Left lung (tissue), 4 donors: ENCODE measurements at regions not wholly inside any gene's neighbourhood (a gene's known extent, or its start where the extent isn't known, plus 50 kb on each side); places are given as distances from the start of the nearest gene placed in this dataset.

Experiments
- ATAC-seq: fragments of 200-7000 bp; cut with Tn5 transposase; one replicate; pipeline ENCODE4 v1.9.1; 2020; ENCODE audit warnings: moderate library complexity
- DNase-seq, 4 donors: peaks; one replicate each; pipeline ENCODE4 v3.0.0-alpha.2; 2013 to 2020
- H3K27ac ChIP-seq, 2 donors: fragments of 200-600 bp; sonication (generic) in 1 of 2; one replicate each; pipeline versions ENCODE4 v1.5.0 to v1.8.0; 2020 to 2021
- H3K27me3 ChIP-seq, 2 donors: fragments of 200-600 bp; sonication (generic) in 1 of 2; one replicate each; pipeline versions ENCODE4 v1.5.0 to v1.8.0; 2020 to 2021
- H3K36me3 ChIP-seq, 2 donors: fragments of 200-600 bp; sonication (generic) in 1 of 2; one replicate each; pipeline versions ENCODE4 v1.5.0 to v1.8.0; 2020 to 2021
- H3K4me1 ChIP-seq, 2 donors: fragments of 200-600 bp; one replicate each; pipeline ENCODE4 v1.8.0; 2021
- H3K4me3 ChIP-seq, 2 donors: fragments of 200-600 bp; sonication (generic) in 1 of 2; one replicate each; pipeline versions ENCODE4 v1.5.0 to v1.8.0; 2020 to 2021; ENCODE audit warnings: mild to moderate bottlenecking in 1 of 2
- H3K9me3 ChIP-seq, 2 donors: fragments of 200-600 bp; sonication (generic) in 1 of 2; one replicate each; pipeline versions ENCODE4 v1.5.0 to v1.8.0; 2020 to 2021
- intact Hi-C, 2 donors: fragments of 100-400 bp; cut with DNase I; formaldehyde crosslinking; loops; one replicate each; pipeline versions ENCODE4 v1.11.2 to v1.14.2; 2022
- TF ChIP-seq, protein P1 (sequence below), 2 donors: fragments of 200-600 bp; sonication (generic) in 1 of 2; IDR thresholded peaks; one replicate each; pipeline versions ENCODE4 v1.5.0 to v1.8.0; 2021; ENCODE audit warnings: antibody characterized with exemption in 2 of 2
- donor health status: DM: no; HTN: yes; CAD: no.
- donor health status: DM: no; HTN: no; CAD: no.

DNA sequence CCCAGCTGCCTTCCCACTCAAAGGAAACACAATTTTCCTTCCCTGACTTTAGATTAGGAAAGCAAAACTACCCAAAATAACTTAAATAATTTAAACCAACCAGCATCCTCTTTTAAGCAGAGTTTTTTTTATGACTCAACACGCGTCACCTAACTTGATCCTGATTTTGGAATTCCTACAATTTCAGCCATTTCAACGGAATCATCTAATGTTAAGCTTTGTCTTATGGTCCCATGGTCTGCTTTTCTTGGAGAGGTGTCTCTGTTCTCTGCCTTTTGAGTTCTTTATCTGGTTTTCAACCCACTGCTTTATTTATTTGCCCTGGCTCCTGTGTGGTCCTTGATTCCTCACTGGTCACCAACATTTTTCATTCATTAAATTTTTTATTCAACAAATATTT lies 219.2 kb upstream of the ARHGEF26 start:
- Histone ChIP-seq H3K9me3 (no peaks in the 10 kb centered on the region), H3K4me1 (no peaks in the 10 kb centered on the region), H3K27ac (no peak overlapping the region), H3K36me3 (no peaks in the 10 kb centered on the region), H3K4me3 (no peak overlapping the region), H3K27me3 (no peaks in the 10 kb centered on the region)
- intact Hi-C loops = no loop called here
- DNase-seq (no peak), ATAC-seq (no peak)
- TF ChIP-seq, protein P1, sequence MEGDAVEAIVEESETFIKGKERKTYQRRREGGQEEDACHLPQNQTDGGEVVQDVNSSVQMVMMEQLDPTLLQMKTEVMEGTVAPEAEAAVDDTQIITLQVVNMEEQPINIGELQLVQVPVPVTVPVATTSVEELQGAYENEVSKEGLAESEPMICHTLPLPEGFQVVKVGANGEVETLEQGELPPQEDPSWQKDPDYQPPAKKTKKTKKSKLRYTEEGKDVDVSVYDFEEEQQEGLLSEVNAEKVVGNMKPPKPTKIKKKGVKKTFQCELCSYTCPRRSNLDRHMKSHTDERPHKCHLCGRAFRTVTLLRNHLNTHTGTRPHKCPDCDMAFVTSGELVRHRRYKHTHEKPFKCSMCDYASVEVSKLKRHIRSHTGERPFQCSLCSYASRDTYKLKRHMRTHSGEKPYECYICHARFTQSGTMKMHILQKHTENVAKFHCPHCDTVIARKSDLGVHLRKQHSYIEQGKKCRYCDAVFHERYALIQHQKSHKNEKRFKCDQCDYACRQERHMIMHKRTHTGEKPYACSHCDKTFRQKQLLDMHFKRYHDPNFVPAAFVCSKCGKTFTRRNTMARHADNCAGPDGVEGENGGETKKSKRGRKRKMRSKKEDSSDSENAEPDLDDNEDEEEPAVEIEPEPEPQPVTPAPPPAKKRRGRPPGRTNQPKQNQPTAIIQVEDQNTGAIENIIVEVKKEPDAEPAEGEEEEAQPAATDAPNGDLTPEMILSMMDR (IDR thresholded peaks at IDR 0.05) = no peak

DNA sequence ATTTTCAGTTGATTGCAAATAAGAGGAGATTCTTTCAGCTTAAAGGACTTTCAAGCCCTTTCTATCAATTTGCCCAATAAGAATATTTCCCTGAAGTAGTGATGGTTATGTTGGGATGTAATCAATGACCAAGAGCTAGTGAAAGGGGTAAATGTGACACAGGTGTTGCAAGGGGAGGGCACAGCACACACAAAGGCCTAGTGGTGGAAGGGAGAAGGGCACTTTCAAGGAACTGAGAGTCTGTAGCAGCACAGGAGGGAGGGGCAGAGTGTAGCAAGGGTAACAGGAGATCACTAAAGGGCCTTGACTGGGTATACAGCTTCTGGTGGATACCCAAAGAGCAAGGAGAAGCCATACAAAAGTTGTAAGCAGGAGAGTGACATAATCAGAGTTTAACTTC lies 217.8 kb upstream of the ARHGEF26 start:
- Histone ChIP-seq H3K4me3 (no peak overlapping the region), H3K27ac (no peak overlapping the region), H3K27me3 (no peaks in the 10 kb centered on the region), H3K36me3 (no peaks in the 10 kb centered on the region), H3K4me1 (no peaks in the 10 kb centered on the region), H3K9me3 (no peaks in the 10 kb centered on the region)
- ATAC-seq (no peak), DNase-seq (no peak)
- TF ChIP-seq, protein P1 (IDR thresholded peaks at IDR 0.05) = no peak
- intact Hi-C loops = no loop called here

DNA sequence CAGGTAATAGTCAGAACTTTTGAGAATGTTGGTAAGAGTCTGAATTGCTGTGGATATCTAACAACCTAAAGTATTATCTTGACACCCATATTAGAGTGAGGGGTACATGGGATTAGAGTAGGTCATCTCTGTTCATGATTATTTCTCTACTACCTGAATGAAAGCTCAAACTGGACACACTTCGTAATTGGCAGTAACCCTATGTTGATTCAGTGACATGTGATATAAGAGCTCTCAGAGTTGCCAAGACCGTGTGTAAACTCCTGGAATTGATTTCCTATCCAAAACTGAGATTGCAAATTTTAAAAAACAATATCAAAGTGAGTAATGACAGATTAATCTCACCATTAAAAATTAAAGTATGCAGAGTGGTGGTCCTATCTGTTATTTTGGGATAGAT lies 214.8 kb upstream of the ARHGEF26 start:
- Histone ChIP-seq H3K4me1 (no peaks in the 10 kb centered on the region), H3K27ac (no peak overlapping the region), H3K36me3 (no peaks in the 10 kb centered on the region), H3K27me3 (no peaks in the 10 kb centered on the region), H3K4me3 (no peak overlapping the region), H3K9me3 (no peaks in the 10 kb centered on the region)
- ATAC-seq (peak; percentile 71), DNase-seq (no peak)
- TF ChIP-seq, protein P1 (IDR thresholded peaks at IDR 0.05) = no peak
- intact Hi-C loops = no loop called here

DNA sequence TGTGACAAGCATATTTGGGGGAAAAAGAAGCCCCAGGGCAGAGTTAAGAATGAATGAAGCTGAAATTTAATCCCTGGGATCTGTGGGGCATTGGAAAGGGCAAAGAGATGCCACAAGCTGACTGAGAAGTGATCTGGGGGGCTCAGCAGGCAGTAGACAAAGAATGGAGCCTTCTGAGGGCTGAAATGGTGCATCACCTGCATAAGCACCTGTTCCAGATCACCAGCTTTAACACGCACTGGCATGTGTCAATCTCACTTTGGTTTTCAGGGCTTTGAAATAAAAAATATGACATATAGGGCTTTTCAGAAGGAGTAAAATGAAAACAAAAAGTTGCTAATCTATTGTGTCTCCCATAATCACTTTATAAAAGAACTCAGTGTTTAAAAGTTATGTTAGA lies 210.8 kb upstream of the ARHGEF26 start:
- no peak overlapping the region for H3K4me3 ChIP-seq
- TF ChIP-seq, protein P1 (IDR thresholded peaks at IDR 0.05) = no peak
- DNase-seq (no peak), ATAC-seq (no peak)
- no peaks in the 10 kb centered on the region for H3K36me3 ChIP-seq
- H3K27ac ChIP-seq = no peak overlapping the region
- no peaks in the 10 kb centered on the region for H3K9me3 ChIP-seq
- intact Hi-C loops = no loop called here
- H3K4me1 ChIP-seq = no peaks in the 10 kb centered on the region
- H3K27me3 ChIP-seq = no peaks in the 10 kb centered on the region

DNA sequence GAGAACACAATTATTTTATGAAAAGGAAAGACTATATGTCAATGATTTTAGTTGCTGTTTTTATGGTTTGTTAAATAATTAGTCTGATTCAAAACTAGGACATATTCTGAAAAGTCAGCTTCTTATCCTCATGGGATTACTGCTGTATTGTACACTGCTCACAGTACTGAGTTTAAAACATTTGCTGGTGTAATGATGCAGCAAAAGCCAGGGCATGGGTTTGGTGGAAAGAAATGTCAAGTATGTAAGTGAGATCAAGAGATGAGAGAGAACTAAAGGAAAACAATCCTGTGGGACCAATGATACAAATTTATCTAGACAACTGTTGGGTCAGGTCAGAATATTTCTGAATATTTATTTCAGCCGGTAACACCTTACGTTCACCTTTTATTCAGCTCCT lies 210.1 kb upstream of the ARHGEF26 start:
- Histone ChIP-seq H3K27ac (no peak overlapping the region), H3K36me3 (no peaks in the 10 kb centered on the region), H3K4me3 (no peak overlapping the region), H3K4me1 (no peaks in the 10 kb centered on the region), H3K27me3 (no peaks in the 10 kb centered on the region), H3K9me3 (no peaks in the 10 kb centered on the region)
- intact Hi-C loops = no loop called here
- DNase-seq = no peak
- ATAC-seq = no peak
- TF ChIP-seq, protein P1 (IDR thresholded peaks at IDR 0.05) = no peak
